HG03354 (cell line): ENCODE measurements at regions not wholly inside any gene's neighbourhood (a gene's known extent, or its start where the extent isn't known, plus 50 kb on each side); places are given as distances from the start of the nearest gene placed in this dataset.

Source experiments
- ATAC-seq: cut with Tn5 transposase; IDR thresholded peaks from one replicate; pipeline ENCODE4 v1.9.1; 2021; ENCODE audit warnings: mild to moderate bottlenecking; ENCODE audit not compliant: unreplicated experiment, poor library complexity, severe bottlenecking

DNA sequence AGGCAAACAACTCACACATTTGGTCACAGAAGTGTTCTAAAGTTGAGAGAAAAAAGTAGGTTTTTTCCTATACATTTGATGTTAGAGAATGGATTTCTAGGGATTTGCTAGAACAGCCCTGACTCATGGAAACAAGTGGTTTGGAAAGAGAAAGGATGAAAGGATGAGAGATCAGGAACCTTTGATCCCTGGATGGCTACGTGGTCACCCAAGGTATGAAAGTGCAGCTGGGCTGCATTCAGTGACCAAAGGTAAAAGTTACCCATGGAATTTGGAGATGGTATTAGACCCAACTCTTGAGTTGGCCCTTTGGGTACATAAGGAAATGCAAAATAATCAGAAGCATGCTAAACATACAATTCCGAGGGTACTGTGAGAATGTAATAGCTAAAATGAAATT lies 61.3 kb upstream of the SPIN1 start:
- ATAC-seq = no peak

DNA sequence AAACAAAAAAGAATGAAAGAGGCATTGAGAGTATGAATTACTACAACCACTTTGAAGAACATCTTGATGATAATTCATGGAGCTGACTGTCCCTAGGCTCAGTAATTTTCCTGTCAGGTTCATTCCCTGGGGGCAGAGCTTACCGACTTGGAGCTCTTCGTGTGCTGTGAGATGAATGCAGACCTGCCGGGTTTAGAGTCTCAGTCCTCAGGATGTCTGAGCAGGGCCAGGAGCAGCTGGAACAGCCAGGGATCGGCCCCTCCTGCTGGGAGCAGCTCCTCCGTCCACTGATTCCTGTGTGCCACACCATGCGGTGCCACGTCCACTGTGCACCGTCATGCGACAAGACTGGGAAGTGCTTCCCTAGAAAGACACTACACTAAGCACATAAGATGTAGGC lies 62.2 kb upstream of the SPIN1 start:
- no peak for ATAC-seq

DNA sequence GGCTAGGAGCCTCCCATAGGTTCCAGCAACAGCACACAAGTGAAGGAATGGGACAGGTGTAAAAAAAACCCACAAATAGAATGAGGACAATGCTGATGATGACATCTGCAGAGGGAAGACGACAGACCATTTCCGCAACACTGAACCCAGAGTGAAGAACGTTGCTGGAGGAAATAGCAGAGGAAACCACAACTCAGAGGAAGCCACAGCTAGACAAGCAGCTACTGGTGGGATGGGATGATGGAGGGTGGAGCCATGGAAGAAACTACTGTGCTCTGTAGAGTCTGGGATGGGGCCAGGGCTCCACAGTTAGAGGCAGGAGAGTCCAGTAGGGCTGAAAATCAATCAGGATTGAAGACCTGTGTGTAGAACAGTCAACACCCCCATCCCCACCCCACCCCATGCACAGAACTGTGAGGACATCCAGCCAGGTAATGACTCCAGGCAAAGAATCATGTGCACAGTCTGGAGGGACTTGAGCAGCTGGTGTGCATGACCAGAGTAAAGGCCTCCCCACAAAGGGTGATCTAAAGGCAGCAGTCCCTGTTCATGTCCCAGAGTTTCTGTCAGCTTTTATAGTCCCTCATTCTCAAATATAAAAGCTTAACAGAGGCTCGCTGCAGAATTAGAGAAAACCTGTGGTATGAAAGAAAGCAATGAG lies 65.2 kb upstream of the SPIN1 start:
- no peak for ATAC-seq

DNA sequence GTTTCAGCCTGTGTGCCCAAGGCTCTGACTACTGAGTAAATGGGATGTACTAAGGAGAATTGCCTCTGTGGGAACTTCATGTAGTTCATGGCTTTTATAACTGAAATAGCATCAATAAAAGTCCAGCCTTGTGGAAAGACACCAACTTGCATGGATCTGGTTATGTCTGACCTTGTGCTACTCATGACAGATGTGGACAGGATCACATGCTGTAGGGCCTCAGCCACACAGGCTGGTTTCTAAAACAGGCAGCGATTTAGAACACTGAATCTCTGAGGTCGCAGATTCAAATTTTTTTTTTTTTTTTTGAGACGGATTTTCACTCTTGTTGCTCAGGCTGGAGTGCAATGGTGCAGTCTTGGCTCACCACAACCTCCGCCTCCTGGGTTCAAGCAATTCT lies 66.5 kb upstream of the SPIN1 start:
- no peak for ATAC-seq

DNA sequence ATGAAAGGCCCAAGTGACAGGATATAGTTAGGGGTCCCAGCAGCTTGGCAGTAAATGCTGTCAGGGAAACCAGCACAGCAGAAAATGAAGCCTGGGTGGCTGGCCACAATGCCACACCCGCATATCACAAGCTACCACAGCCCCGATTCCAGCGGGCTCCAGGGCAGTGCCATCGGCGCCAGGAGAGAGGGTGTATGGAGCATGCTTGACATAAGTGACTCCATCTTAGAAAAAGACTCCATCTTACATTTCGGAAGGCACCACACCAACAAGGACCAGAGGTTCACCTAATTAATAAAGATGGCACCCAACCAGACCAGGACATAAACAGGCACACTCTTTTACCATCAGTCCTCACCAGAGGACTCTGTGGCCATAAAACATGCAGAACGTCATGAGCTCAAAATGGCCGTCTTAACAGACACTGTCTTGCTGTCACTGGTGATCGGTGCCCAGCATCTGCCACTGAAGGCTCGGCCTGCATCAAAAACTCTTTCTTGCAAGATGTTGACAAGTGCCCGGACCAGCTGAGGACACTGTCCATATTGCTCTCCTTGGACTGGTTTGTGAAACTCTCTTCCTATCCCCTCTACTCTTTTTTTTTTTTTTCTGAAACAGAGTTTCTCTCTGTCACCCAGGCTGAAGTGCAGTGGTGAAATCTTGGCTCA lies 67.4 kb upstream of the SPIN1 start:
- ATAC-seq = no peak

DNA sequence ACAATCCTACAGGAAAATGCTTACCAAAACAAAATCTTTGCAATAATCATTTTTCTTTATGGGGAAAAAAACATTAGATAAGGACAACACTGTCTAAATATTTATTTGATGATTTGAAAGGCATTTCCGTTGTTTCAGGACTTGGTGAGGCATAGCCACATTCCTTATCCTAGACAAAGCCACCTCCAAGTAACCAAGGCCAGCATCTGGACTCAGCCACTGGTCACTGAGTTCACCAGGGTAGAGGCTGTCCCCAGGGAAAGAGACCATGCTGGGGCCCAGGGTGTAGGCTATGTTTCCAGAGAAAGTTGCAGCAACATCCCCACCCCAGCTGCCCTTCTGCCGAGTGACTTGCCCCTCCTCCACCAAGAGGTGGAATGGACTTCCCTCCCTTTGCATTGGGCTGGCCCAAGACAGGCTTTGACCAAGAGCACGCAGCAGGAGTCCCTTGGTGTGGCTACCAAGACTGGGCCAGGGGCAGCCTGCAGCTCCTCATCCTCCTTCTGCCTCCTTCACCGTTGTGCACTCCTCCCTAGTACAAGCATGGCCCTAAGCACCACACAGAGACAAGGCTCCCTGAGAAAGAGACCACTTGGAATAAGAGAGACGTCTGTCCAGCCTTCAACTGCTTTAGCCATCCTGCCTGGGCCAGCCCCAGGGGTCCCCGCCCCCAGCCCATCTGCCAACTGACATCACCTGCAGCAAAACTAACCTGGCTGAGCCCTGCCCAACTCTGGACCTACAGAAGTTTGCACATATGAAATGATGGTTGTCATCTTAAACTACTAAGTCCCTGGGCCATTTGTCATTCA lies 68.1 kb upstream of the SPIN1 start:
- no peak for ATAC-seq

DNA sequence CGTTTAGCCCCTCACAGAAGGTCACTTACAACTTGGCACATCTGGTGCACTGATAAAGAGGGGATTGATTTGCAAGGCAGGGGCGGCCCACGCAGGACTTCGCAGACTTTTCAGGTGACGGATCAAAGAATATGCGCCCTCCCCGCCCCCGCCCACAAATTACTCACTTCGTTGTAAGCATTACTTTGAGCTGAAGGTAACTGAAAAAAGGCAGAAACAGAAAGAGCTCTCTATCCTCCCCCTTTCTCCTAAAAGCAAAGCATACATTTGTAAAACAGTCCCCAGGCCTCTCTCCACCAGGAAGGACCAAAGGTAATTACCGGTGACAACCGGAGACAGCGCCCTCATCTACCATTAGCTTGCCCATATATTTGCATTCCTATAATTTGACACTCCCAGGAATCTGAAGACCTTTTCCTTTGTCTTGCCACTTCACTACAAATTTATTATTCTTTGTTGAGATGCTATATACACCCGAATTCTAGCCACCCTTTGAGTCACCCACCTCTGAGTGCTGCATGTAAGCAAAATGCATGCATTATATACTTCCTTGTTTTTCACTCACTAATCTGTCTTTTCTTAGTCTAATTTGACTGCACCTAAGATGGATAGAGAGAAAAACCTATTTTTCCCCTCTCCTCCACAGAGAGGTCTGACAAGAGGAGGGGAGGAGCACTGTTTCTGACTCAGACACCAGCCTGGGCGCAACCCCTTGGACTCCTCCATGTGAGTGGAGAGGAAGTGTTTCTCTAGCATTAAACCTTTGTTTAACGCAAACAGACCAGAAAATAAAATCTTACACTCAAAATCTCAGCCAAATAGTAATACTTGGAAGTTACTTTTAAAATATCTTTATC lies 74.7 kb upstream of the SPIN1 start:
- no peak for ATAC-seq

DNA sequence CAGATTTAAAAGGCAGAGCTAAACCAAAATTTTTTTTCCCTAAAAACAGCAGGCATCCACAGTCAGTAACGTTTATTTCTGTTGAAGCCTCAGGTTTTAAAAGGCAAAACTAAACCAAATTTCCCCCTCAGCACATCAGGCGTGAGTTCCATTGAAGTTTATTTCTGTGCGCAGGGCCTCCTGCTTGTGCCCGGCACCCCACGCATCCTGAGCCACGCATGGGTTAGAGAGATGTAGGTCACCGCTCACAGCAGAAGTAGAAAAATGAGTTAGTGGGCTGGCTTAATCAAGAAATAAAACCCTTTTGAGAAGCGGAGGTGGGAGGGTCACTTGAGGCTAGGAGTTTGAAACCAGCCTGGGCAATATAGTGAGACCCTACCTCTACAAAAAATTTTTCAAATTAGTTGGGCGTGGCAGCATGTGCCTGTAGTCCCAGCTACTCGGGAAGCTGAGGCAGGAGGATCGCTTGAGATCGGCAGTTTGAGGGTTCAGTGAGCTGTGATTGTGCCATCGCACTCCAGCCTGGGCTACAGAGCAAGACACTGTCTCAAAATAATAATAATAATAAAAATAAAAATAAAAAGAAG lies 75.6 kb upstream of the SPIN1 start:
- ATAC-seq = no peak

DNA sequence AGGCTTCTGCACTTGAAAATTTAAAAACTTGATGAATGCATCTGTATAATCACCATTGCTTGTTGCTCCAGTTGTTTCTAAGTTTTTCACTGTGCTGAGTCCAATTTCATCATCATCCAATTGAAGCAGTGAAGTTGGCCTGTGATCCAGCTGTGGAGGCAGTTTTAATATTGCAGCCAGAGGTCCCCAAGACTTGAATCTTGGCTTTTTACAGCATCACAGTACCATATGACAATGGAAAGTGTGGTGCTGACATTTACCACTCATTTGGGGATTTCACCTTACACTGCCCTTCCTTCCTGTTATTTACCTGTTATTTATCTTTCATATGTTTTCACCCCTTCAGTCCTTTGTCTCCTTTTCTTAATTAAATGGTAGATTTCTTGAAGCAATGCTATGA lies 76.2 kb upstream of the SPIN1 start:
- ATAC-seq = no peak

DNA sequence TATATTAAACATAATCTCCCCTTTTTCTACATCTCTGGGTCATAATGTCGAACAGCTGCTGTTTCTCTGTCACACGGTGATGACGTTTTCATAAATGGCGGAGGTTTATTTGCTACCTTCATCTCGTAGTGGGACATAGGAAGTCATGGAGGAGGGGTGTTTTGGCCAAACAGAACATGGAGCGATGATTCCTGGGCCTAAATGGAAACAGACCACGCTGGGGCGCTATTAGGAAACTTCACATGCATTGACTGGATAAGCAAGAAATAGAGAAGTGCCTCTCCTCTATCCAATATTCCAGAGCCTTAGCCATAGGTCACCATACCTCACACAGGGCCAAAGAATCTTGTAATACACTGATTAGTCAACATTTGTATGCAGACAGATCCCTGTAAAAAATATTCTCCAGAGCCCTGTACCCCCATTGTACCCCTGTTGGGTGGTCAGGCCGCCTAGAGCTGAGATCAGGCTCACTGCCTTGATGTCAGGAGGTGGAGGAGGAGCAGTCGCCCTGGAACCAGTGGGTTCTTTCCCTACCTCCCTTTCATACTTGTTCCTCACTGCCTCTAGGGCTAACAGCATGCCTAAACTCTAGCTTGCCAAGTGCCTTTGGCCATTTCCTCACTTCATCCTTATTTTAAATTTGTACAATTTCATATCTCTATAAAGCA lies 77.8 kb upstream of the SPIN1 start:
- no peak for ATAC-seq

DNA sequence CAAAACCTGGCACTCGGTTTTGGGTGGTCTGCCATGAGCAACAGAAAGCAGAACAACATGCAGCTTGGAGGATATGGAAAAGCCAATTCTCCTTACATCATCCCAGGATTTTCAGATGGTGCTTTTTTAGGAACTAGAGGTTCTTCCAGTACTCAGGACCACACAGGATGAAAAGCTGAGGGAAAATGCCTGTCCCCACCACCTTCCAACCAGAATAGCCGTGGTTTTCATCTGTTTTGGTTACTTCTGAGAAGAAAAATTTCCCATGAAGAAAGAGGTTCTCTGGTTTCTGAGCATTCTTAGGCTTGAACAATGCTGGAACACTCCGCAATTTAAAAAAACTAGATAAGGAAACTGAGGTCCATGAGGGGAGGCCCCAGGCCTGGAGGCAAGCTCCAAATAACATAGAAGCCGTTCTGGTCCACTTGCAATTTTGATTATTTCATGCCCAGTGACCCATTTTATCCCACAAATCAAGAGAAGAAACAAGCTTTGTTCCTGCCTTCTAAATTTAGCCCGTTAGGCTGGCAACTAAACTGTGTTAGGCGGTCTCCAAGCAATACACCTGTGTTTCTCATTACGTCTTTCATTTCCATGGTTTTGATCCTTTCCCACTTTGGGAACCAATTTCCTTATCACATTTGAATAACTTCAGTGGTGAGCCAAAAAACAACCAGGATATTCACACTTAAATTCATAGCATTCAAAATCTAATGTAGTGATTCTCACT lies 79.2 kb upstream of the SPIN1 start:
- no peak for ATAC-seq

DNA sequence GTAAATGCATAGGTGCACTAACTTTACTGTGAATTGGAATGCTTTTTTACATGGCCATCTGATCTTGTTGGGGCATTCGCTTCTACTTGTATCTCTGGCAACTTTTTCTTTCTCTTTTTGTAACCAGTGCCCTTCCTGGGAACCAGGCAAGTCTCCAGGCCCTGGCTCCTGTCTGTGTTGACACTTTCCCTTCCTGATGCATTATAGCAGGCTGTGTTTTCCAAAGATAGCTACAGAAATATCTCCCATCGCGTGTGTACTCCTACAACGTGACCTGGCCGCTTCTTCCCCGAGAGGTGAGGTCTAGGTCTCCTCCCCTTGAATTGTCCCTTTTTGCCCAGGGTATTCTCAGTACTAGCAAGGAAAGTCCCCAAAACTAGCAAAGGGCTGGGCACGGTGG lies 81.1 kb upstream of the SPIN1 start:
- no peak for ATAC-seq

DNA sequence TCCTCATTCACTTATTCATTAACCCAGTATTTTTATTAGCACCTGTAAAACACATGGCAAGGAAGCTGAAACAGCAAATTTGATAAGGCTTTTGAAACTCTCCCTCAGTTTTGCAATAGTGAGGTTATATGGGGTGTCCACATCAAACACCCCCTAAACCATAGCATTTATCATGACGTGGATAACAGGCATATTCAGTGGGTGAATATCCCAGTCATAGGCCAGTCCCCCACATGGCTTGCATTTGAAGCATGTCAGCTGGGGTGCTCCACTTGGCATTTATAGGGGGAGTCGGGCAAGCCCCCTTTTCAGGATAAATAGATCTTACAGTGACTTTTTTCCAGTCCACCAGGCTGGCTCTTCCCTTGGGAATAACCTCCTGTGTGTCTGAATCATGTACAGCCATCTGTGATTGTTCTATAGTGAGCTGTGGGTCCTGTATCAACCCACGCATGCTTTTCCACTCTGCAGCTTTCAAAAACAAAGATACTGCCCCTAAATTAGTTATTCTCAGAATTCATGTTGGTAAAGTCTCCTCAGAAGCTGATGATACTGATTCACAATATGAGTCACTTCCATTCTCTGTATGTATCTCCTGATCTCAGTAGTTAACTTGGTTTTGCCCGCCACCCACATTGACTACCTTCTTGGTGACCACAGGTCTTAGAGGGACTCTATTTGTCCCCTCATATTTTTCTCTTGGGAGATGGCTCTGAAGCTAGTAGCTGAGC lies 84.4 kb upstream of the SPIN1 start:
- peak; percentile 91 for ATAC-seq

DNA sequence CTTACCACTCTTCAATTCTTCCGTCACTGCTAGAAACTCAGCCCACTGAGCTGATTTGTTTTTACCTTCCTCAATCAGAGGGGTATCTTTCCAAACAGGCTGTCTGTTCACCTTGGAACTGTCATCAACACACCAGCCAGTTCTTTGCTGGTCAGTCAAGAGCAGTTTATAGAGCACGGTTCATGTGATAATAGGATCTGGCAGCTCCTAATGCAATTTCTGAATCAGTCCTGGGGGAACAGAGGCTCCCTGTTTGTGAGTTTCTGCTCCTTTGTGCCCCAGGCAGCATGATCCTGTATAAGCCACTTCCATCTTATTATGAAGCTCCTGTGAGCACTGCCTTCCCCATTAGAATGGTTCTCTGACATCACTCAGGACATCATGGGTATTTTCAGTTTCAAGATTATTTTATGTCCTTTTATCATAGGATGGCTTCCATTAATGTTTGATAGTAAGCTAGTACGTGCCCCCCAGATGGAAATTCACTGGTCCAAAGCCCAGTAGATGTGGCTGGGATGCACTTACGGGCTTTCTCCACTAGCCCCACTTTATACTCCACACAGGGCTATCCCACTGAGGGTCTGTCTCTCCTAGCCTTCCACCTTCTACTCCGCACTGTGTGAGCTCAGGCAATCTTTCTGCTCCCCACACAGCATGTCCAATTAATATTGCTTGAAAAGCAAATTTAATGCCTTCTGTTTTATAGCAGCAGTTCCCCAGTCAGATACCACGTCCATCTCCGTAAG lies 85.5 kb upstream of the SPIN1 start:
- ATAC-seq = no peak

DNA sequence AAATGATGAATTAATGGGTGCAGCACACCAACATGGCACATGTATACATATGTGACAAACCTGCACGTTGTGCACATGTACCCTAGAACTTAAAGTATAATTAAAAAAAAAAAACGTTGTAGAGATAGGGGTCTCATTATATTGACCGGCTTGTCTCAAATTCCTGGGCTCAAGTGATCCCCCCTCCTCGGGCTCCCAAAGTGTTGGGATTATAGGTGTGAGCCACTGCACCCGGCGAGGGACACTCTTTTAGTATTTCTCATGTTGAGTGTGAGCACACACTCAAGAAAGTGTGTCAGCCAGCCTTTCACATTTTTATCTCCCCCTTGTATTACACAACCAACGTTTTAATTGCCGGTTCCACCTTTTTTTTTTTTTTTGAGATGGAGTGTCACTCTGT lies 87.7 kb upstream of the SPIN1 start:
- ATAC-seq = no peak

DNA sequence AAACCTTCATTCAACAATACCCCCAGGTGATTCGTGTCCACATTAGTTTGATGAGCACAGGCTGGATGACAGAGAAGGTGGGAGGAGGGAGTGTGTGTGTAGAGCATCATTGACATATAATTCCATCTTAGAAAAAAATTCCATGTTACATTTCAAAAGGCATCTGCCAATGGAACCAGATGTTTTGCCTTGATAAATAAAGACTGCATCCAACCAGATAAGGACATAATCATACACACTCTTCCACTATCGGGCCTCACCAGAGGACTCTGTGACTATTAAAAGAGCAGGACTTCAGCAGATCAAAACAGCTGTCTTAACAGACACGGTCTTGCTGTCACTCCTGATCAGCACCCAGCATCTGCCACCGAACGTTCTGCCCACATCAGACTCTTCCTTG lies 96.4 kb upstream of the SPIN1 start:
- ATAC-seq = no peak

DNA sequence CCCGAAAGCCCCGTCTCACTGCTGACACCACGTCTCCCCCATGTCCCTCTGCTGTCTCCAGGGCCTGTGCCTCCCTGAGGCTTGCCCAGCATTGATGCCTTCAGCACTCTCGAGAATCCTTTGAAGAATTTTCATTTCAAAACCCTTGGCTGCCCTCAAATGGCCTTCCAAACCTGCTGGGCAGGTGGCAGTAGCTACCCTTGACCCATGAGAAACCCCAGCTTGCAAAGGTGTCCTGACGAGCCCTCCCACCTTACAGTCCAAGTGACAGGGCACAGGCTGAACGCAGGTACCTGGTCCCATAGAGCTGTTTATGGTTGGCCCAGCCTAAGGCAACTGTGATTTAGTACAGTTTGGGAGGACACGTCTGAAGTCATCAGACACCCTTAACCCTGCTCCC lies 97.2 kb upstream of the SPIN1 start:
- no peak for ATAC-seq
